GM23338 (cell line): ENCODE measurements at regions not wholly inside any gene's neighbourhood (a gene's known extent, or its start where the extent isn't known, plus 50 kb on each side); places are given as distances from the start of the nearest gene placed in this dataset.

Experiments
- ATAC-seq: fragments of 200-7000 bp; cut with Tn5 transposase; 3 replicates; pipeline ENCODE4 v1.9.1; 2020
- DNase-seq: peaks from one replicate; pipeline ENCODE4 v3.0.0-alpha.2; 2015; ENCODE audit warnings: low spot score
- H2AFZ ChIP-seq: fragments of 200-600 bp; sonication (generic); 2 replicates; pipeline ENCODE4 v1.8.0; 2016; ENCODE audit warnings: antibody characterized with exemption, mild to moderate bottlenecking, moderate library complexity
- H3F3A ChIP-seq: fragments of 200-600 bp; sonication (generic); replicated peaks from 2 replicates; pipeline ENCODE4 v1.8.0; 2017; ENCODE audit warnings: antibody characterized with exemption, mixed run types, low read depth
- H3K27ac ChIP-seq: fragments of 200-600 bp; sonication (generic); 2 replicates; pipeline ENCODE4 v1.6.1; 2016; ENCODE audit warnings: low read depth
- H3K27me3 ChIP-seq: fragments of 200-600 bp; sonication (generic); 2 replicates; pipeline ENCODE4 v1.8.0; 2016; ENCODE audit warnings: mild to moderate bottlenecking, mixed run types, moderate library complexity; ENCODE audit not compliant: insufficient read depth
- H3K36me3 ChIP-seq: fragments of 200-600 bp; sonication (generic); 2 replicates; pipeline ENCODE4 v1.8.0; 2016; ENCODE audit warnings: mild to moderate bottlenecking; ENCODE audit not compliant: insufficient read depth
- H3K4me1 ChIP-seq: fragments of 200-600 bp; sonication (generic); 2 replicates; pipeline ENCODE4 v1.8.0; 2016; ENCODE audit warnings: mild to moderate bottlenecking, moderate library complexity; ENCODE audit not compliant: insufficient read depth
- H3K4me2 ChIP-seq: fragments of 200-600 bp; sonication (generic); 2 replicates; pipeline ENCODE4 v1.7.1; 2017; ENCODE audit warnings: mixed run types
- H3K4me3 ChIP-seq: fragments of 200-600 bp; sonication (generic); 2 replicates; pipeline ENCODE4 v1.6.1; 2016; ENCODE audit warnings: mixed run types
- H3K79me2 ChIP-seq: fragments of 200-600 bp; sonication (generic); replicated peaks from 2 replicates; pipeline ENCODE4 v1.8.0; 2017; ENCODE audit warnings: mild to moderate bottlenecking; ENCODE audit not compliant: insufficient read depth
- H3K9me2 ChIP-seq: fragments of 200-600 bp; sonication (generic); 2 replicates; pipeline ENCODE4 v1.8.0; 2017; ENCODE audit not compliant: insufficient read depth
- H4K20me1 ChIP-seq: fragments of 200-600 bp; sonication (generic); replicated peaks from 2 replicates; pipeline ENCODE4 v1.8.0; 2017; ENCODE audit warnings: mild to moderate bottlenecking; ENCODE audit not compliant: insufficient read depth
- H3K27ac Mint-ChIP-seq: 2 replicates; pipeline ENCODE4 v1.8.0; 2020; ENCODE audit warnings: inconsistent platforms, mild to moderate bottlenecking, moderate library complexity, mixed read lengths
- H3K27me3 Mint-ChIP-seq: 3 replicates; pipeline ENCODE4 v1.8.0; 2022; ENCODE audit warnings: low read depth, mild to moderate bottlenecking, moderate library complexity, mixed read lengths, inconsistent platforms; ENCODE audit not compliant: insufficient read depth, poor library complexity
- H3K36me3 Mint-ChIP-seq: 3 replicates; pipeline ENCODE4 v1.8.0; 2021; ENCODE audit warnings: low read depth, mild to moderate bottlenecking, inconsistent platforms, moderate library complexity, mixed read lengths
- H3K4me1 Mint-ChIP-seq: 3 replicates; pipeline ENCODE4 v1.8.0; 2020; ENCODE audit warnings: mild to moderate bottlenecking, inconsistent platforms, mixed read lengths
- H3K4me3 Mint-ChIP-seq: 3 replicates; pipeline ENCODE4 v1.8.0; 2021; ENCODE audit warnings: moderate library complexity, mild to moderate bottlenecking, inconsistent platforms, mixed read lengths
- H3K9me3 Mint-ChIP-seq: 3 replicates; pipeline ENCODE4 v1.8.0; 2020; ENCODE audit warnings: moderate library complexity, mild to moderate bottlenecking, inconsistent platforms, mixed read lengths
- CREB1 ChIP-seq: fragments of 250-450 bp; sonication (Bioruptor Pico); IDR thresholded peaks from 2 replicates; pipeline ENCODE4 v1.5.0; 2020; ENCODE audit warnings: low read depth, mild to moderate bottlenecking, moderate library complexity
- EZH2 ChIP-seq: fragments of 200-600 bp; sonication (generic); IDR thresholded peaks from one replicate; pipeline ENCODE4 v1.8.0; 2017; ENCODE audit warnings: antibody characterized with exemption, mild to moderate bottlenecking, low read depth; ENCODE audit not compliant: unreplicated experiment
- NANOG ChIP-seq: IDR thresholded peaks from 2 replicates; pipeline ENCODE4 v1.6.1; 2016; ENCODE audit warnings: antibody characterized with exemption, borderline replicate concordance
- POLR2AphosphoS5 ChIP-seq: IDR thresholded peaks from 2 replicates; pipeline ENCODE4 v1.6.1; 2016; ENCODE audit warnings: antibody characterized with exemption, low read depth
- STAT1 ChIP-seq: IDR thresholded peaks from one replicate; pipeline ENCODE4 v1.6.1; 2016; ENCODE audit warnings: antibody characterized with exemption; ENCODE audit not compliant: unreplicated experiment
- TF ChIP-seq, protein P1 (sequence below): fragments of 250-450 bp; sonication (Bioruptor Pico); IDR thresholded peaks from 2 replicates; pipeline ENCODE4 v1.5.0; 2020; ENCODE audit warnings: mild to moderate bottlenecking, moderate library complexity

GRCh38 chr1:106846656-106847055 is 209.8 kb upstream of the PRMT6 start (continued):
- TF ChIP-seq, protein P1, sequence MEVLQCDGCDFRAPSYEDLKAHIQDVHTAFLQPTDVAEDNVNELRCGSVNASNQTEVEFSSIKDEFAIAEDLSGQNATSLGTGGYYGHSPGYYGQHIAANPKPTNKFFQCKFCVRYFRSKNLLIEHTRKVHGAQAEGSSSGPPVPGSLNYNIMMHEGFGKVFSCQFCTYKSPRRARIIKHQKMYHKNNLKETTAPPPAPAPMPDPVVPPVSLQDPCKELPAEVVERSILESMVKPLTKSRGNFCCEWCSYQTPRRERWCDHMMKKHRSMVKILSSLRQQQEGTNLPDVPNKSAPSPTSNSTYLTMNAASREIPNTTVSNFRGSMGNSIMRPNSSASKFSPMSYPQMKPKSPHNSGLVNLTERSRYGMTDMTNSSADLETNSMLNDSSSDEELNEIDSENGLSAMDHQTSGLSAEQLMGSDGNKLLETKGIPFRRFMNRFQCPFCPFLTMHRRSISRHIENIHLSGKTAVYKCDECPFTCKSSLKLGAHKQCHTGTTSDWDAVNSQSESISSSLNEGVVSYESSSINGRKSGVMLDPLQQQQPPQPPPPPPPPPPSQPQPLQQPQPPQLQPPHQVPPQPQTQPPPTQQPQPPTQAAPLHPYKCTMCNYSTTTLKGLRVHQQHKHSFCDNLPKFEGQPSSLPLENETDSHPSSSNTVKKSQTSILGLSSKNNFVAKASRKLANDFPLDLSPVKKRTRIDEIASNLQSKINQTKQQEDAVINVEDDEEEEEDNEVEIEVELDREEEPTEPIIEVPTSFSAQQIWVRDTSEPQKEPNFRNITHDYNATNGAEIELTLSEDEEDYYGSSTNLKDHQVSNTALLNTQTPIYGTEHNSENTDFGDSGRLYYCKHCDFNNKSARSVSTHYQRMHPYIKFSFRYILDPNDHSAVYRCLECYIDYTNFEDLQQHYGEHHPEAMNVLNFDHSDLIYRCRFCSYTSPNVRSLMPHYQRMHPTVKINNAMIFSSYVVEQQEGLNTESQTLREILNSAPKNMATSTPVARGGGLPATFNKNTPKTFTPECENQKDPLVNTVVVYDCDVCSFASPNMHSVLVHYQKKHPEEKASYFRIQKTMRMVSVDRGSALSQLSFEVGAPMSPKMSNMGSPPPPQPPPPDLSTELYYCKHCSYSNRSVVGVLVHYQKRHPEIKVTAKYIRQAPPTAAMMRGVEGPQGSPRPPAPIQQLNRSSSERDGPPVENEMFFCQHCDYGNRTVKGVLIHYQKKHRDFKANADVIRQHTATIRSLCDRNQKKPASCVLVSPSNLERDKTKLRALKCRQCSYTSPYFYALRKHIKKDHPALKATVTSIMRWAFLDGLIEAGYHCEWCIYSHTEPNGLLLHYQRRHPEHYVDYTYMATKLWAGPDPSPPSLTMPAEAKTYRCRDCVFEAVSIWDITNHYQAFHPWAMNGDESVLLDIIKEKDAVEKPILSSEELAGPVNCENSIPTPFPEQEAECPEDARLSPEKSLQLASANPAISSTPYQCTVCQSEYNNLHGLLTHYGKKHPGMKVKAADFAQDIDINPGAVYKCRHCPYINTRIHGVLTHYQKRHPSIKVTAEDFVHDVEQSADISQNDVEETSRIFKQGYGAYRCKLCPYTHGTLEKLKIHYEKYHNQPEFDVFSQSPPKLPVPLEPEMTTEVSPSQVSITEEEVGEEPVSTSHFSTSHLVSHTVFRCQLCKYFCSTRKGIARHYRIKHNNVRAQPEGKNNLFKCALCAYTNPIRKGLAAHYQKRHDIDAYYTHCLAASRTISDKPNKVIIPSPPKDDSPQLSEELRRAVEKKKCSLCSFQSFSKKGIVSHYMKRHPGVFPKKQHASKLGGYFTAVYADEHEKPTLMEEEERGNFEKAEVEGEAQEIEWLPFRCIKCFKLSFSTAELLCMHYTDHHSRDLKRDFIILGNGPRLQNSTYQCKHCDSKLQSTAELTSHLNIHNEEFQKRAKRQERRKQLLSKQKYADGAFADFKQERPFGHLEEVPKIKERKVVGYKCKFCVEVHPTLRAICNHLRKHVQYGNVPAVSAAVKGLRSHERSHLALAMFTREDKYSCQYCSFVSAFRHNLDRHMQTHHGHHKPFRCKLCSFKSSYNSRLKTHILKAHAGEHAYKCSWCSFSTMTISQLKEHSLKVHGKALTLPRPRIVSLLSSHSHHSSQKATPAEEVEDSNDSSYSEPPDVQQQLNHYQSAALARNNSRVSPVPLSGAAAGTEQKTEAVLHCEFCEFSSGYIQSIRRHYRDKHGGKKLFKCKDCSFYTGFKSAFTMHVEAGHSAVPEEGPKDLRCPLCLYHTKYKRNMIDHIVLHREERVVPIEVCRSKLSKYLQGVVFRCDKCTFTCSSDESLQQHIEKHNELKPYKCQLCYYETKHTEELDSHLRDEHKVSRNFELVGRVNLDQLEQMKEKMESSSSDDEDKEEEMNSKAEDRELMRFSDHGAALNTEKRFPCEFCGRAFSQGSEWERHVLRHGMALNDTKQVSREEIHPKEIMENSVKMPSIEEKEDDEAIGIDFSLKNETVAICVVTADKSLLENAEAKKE (CRISPR knock-in tag): no peak

DNA sequence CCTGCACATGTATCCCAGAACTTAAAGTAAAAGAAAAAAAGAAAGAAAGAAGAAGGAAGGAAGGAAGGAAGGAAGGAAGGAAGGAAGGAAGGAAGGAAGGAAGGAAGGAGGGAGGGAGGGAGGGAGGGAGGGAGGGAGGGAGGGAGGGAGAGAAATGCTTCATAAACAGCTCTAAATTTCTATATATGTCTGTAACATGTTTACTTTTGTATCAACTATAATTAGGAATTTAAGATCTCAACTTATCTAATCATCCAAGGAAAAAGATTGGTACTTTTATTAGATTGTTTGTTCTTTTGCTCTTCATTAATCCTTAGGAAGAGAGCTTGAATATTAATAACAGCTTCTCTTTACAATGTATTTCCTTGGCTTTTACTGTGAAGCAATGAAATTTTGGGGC is 195.4 kb upstream of the PRMT6 start:
- no peaks in the 10 kb centered on the region for H3K79me2 ChIP-seq
- Mint-ChIP-seq H3K27me3 (no peaks in the 10 kb centered on the region), H3K9me3 (peaks cover 15% of the 10 kb centered on the region), H3K36me3 (no peaks in the 10 kb centered on the region; the same call in 2 of the 3 replicates), H3K4me3 (no peak overlapping the region), H3K4me1 (peaks cover 2% of the 10 kb centered on the region; the same call in 1 of the 3 replicates), H3K27ac (no peak overlapping the region)
- H3K4me1 ChIP-seq: peaks cover 6% of the 10 kb centered on the region
- no peak overlapping the region for H3K27ac ChIP-seq
- no peaks in the 10 kb centered on the region for H4K20me1 ChIP-seq
- H3K36me3 ChIP-seq: no peaks in the 10 kb centered on the region
- DNase-seq (no peak), ATAC-seq (no peak)
- H2AFZ ChIP-seq: no peak overlapping the region
- H3K9me2 ChIP-seq: no peaks in the 10 kb centered on the region
- H3K4me2 ChIP-seq: no peak overlapping the region
- no peaks in the 10 kb centered on the region for H3F3A ChIP-seq
- H3K4me3 ChIP-seq: no peak overlapping the region
- H3K27me3 ChIP-seq: no peaks in the 10 kb centered on the region
- TF ChIP-seq STAT1: no peak
- TF ChIP-seq EZH2: no peak
- TF ChIP-seq NANOG: no peak
- no peak for TF ChIP-seq CREB1
- no peak for TF ChIP-seq POLR2AphosphoS5
